ENCODE measurements at regions not wholly inside any gene's neighbourhood (a gene's known extent, or its start where the extent isn't known, plus 50 kb on each side); places are given as distances from the start of the nearest gene placed in this dataset.

- no peaks in the 10 kb centered on the region for H3K9me3 Mint-ChIP-seq
- H3K36me3 Mint-ChIP-seq (ENCODE audit: low read depth): peaks cover 27% of the 10 kb centered on the region
- no peak for DNase-seq
- H3K4me3 Mint-ChIP-seq: no peak overlapping the region
- H3K4me1 Mint-ChIP-seq (ENCODE audit: low read depth): peaks cover 24% of the 10 kb centered on the region
- no peaks in the 10 kb centered on the region; the same call in 1 of the 2 replicates for H3K27me3 Mint-ChIP-seq (ENCODE audit: insufficient read depth)
- TF ChIP-seq CTCF (IDR thresholded peaks at IDR 0.05): no peak
- no peak overlapping the region for H3K27ac Mint-ChIP-seq
These were observed 251.1 kb downstream of the MRTFB start for GRCh38 chr16:14322186-14322585.

DNA sequence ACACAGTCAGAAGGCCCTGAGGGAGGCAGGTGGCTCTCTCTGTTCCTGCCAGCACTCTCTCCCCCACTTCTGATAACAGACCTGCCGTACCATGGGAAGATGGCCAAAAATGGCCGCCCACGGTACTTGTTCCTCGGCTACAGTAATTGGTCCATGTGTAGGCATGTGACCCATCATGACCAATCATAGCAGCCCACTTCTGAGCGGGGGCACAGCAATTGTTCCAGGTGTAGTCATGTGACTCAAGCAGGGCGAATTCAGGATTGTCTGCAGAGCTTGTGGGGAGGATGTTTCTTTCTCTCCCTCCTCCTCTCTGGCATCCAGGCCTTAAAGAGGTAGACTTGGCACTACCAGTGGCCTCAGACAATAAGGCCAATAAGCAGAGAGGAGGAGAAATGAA is 250.4 kb downstream of the MRTFB start:
- Mint-ChIP-seq H3K27me3 (ENCODE audit: insufficient read depth) (no peaks in the 10 kb centered on the region; the same call in 1 of the 2 replicates), H3K4me1 (ENCODE audit: low read depth) (peaks cover 24% of the 10 kb centered on the region), H3K36me3 (ENCODE audit: low read depth) (peaks cover 27% of the 10 kb centered on the region), H3K9me3 (no peaks in the 10 kb centered on the region), H3K27ac (no peak overlapping the region), H3K4me3 (no peak overlapping the region)
- DNase-seq: no peak
- no peak for TF ChIP-seq CTCF (IDR thresholded peaks at IDR 0.05)

DNA sequence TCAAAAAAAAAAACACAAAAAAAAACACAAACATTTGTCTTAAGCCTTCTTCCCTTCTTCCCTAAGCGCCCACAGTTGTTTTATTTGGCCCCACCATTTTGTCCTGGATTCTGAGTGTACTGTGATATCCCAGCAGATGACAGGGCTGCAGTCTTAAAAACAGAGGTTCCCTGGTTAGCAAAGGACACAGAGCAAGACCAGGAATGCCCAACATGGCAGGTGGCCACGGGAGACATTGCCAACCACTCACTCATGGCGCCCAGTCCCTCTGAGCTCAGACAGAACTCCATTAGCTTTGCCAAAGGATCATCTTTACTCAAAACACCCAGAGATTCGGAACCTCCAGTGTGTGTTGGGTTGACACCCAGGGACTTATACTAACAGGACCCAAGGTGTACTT is 249.3 kb downstream of the MRTFB start:
- Mint-ChIP-seq H3K4me3 (no peak overlapping the region), H3K4me1 (ENCODE audit: low read depth) (peaks cover 24% of the 10 kb centered on the region), H3K27ac (no peak overlapping the region), H3K9me3 (no peaks in the 10 kb centered on the region), H3K27me3 (ENCODE audit: insufficient read depth) (no peaks in the 10 kb centered on the region; the same call in 1 of the 2 replicates), H3K36me3 (ENCODE audit: low read depth) (peaks cover 22% of the 10 kb centered on the region)
- no peak for DNase-seq
- TF ChIP-seq CTCF (IDR thresholded peaks at IDR 0.05): no peak
